A673 (cell line): ENCODE measurements at regions not wholly inside any gene's neighbourhood (a gene's known extent, or its start where the extent isn't known, plus 50 kb on each side); places are given as distances from the start of the nearest gene placed in this dataset.

Source experiments
- BruUV-seq: library from RNA; stranded (reverse); fragments of 400-500 nt; replicated peaks from 2 replicates; lab custom pipeline; 2021; lab: Mats Ljungman, UMichigan
- CTCF ChIA-PET: fragments of 300-600 bp; sonication (Branson Sonifier 250); formaldehyde crosslinking; loops from one replicate; lab custom pipeline; 2022; ENCODE audit warnings: antibody characterized with exemption; lab: Charles Lee
- POLR2A ChIA-PET: fragments of 300-600 bp; sonication (Branson Sonifier 250); formaldehyde crosslinking; loops from one replicate; lab custom pipeline; 2022; ENCODE audit warnings: antibody characterized with exemption; ENCODE audit not compliant: low non-redundant PET; lab: Charles Lee
- DNase-seq: peaks from one replicate; pipeline ENCODE4 v3.0.0-alpha.2; 2015; ENCODE audit warnings: low spot score
- H3K27ac ChIP-seq: fragments of 200-600 bp; sonication (generic); 2 replicates; pipeline ENCODE4 v1.5.1; 2016; ENCODE audit warnings: mixed run types, low read depth, mild to moderate bottlenecking, mixed read lengths, antibody characterized with exemption, low read length; ENCODE audit not compliant: poor library complexity, severe bottlenecking
- H3K27me3 ChIP-seq: fragments of 200-600 bp; sonication (generic); replicated peaks from 2 replicates; pipeline ENCODE4 v1.6.1; 2017; ENCODE audit warnings: mixed run types, low read depth, mild to moderate bottlenecking, mixed read lengths, antibody characterized with exemption, low read length; ENCODE audit not compliant: insufficient read depth, poor library complexity
- H3K36me3 ChIP-seq: fragments of 200-600 bp; sonication (generic); 2 replicates; pipeline ENCODE4 v1.6.1; 2016; ENCODE audit warnings: mixed run types, mild to moderate bottlenecking, mixed read lengths, antibody characterized with exemption, low read length; ENCODE audit not compliant: insufficient read depth, poor library complexity, severe bottlenecking
- H3K4me1 ChIP-seq: fragments of 200-600 bp; sonication (generic); 2 replicates; pipeline ENCODE4 v1.6.1; 2017; ENCODE audit warnings: mixed run types, mild to moderate bottlenecking, mixed read lengths, antibody characterized with exemption, low read length; ENCODE audit not compliant: insufficient read depth, poor library complexity, severe bottlenecking
- H3K4me3 ChIP-seq: fragments of 200-600 bp; sonication (generic); 2 replicates; pipeline ENCODE4 v1.5.1; 2016; ENCODE audit warnings: low read depth, mixed run types, mild to moderate bottlenecking, mixed read lengths, low read length; ENCODE audit not compliant: poor library complexity, severe bottlenecking
- H3K9me3 ChIP-seq: fragments of 200-600 bp; sonication (generic); 2 replicates; pipeline ENCODE4 v1.6.1; 2016; ENCODE audit warnings: mixed run types, low read depth, mild to moderate bottlenecking, mixed read lengths, antibody characterized with exemption, low read length; ENCODE audit not compliant: poor library complexity, severe bottlenecking
- CTCF ChIP-seq: fragments of 300-800, 200-600 bp; sonication (generic); conservative IDR thresholded peaks from 2 replicates; pipeline ENCODE4 v1.5.1; 2017; ENCODE audit warnings: low read depth, mild to moderate bottlenecking, antibody characterized with exemption, low read length, moderate library complexity, mixed read lengths
- EZH2 ChIP-seq: fragments of 200-600 bp; sonication (generic); IDR thresholded peaks from 2 replicates; pipeline ENCODE4 v1.6.1; 2017; ENCODE audit warnings: borderline replicate concordance, low read depth, mild to moderate bottlenecking, mixed read lengths, antibody characterized with exemption, low read length; ENCODE audit not compliant: poor library complexity, severe bottlenecking
- intact Hi-C: fragments of 100-400 bp; cut with micrococcal nuclease; formaldehyde crosslinking; loops from one replicate; pipeline ENCODE4 v1.10.0; 2022; ENCODE audit not compliant: unreplicated experiment

- CTCF ChIA-PET = no interaction called here
- Histone ChIP-seq H3K36me3 (no peaks in the 10 kb centered on the region), H3K4me3 (no peak overlapping the region), H3K9me3 (no peaks in the 10 kb centered on the region), H3K27ac (no peak overlapping the region), H3K27me3 (no peaks in the 10 kb centered on the region), H3K4me1 (no peaks in the 10 kb centered on the region)
- TF ChIP-seq CTCF (no peak), EZH2 (no peak)
- no peak for DNase-seq
- POLR2A ChIA-PET = no interaction called here
- intact Hi-C loops = no loop called here
- no TSS peak for BruUV-seq
Measured at GRCh38 chr20:62533591-62534495, 58.0 kb upstream of the GATA5 start.

- H3K27me3 ChIP-seq = peaks cover under 1% of the 10 kb centered on the region
- intact Hi-C loops = no loop called here
- no peaks in the 10 kb centered on the region for H3K36me3 ChIP-seq
- no peak overlapping the region for H3K4me3 ChIP-seq
- H3K4me1 ChIP-seq = no peaks in the 10 kb centered on the region
- POLR2A ChIA-PET = no interaction called here
- CTCF ChIA-PET = no interaction called here
- TF ChIP-seq EZH2 = no peak
- TF ChIP-seq CTCF = no peak
- BruUV-seq = no TSS peak
- H3K9me3 ChIP-seq = no peaks in the 10 kb centered on the region
- no peak overlapping the region for H3K27ac ChIP-seq
- no peak for DNase-seq
Measured at GRCh38 chr20:62534526-62535221, 58.9 kb upstream of the GATA5 start.

- H3K4me3 ChIP-seq = no peak overlapping the region
- intact Hi-C loops = no loop called here
- CTCF ChIA-PET = no interaction called here
- POLR2A ChIA-PET = no interaction called here
- no peak overlapping the region for H3K27ac ChIP-seq
- H3K9me3 ChIP-seq = no peaks in the 10 kb centered on the region
- no peaks in the 10 kb centered on the region for H3K36me3 ChIP-seq
- no peaks in the 10 kb centered on the region for H3K4me1 ChIP-seq
- no peak for TF ChIP-seq EZH2
- BruUV-seq = no TSS peak
- H3K27me3 ChIP-seq = peaks cover 8% of the 10 kb centered on the region
- DNase-seq = no peak
Measured at GRCh38 chr20:62535282-62535811, 59.6 kb upstream of the GATA5 start.
